ENCODE measurements at regions not wholly inside any gene's neighbourhood (a gene's known extent, or its start where the extent isn't known, plus 50 kb on each side); places are given as distances from the start of the nearest gene placed in this dataset.
A peak's percentile ranks its signal among the peaks of the same experiment; 100 is the strongest.

DNA sequence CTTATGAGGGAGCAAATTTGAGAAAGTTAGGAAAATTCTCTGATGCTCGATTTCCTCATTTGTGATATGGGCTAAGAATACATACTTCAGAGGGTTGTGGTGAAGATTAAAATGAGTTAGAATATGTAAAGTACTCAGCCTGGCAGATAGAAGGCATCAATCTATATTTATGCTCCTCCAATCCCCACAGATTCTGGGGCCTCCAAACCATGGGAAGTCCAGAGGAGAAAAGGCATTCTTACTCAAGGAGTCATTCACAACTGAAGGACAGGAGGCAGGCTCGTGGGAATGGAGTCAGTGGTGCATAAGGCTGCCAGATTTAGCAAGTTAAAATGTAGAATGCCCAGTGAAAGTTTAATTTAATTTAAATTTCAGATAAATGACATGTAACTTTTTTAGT is 330.0 kb upstream of the POU3F1 start:
- DNase-seq (ENCODE audit: low spot score in 2 of 2) (no peak), FAIRE-seq (no peak)

GRCh38 chr1:38375035-38375434 is 328.4 kb upstream of the POU3F1 start:
- DNase-seq (ENCODE audit: low spot score in 2 of 2) (no peak), FAIRE-seq (no peak)

DNA sequence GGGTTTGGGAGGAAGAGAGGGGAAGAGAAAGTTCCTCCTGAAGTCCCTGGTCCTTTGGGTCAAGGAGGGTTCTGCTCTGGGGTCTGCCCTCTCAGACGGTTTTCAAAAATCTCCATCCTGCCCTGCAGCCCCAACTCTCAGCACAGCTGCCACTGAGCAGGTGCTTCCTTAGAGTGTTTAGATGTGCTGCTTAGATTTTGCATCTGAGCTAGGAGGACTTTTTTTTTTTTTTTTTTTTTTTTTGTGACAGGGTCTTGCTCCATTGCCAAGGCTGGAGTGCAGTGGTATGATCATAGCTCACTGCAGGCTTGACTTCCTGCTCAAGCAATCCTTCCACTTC is 324.9 kb upstream of the POU3F1 start:
- FAIRE-seq (no peak), DNase-seq (ENCODE audit: low spot score in 2 of 2) (no peak)

DNA sequence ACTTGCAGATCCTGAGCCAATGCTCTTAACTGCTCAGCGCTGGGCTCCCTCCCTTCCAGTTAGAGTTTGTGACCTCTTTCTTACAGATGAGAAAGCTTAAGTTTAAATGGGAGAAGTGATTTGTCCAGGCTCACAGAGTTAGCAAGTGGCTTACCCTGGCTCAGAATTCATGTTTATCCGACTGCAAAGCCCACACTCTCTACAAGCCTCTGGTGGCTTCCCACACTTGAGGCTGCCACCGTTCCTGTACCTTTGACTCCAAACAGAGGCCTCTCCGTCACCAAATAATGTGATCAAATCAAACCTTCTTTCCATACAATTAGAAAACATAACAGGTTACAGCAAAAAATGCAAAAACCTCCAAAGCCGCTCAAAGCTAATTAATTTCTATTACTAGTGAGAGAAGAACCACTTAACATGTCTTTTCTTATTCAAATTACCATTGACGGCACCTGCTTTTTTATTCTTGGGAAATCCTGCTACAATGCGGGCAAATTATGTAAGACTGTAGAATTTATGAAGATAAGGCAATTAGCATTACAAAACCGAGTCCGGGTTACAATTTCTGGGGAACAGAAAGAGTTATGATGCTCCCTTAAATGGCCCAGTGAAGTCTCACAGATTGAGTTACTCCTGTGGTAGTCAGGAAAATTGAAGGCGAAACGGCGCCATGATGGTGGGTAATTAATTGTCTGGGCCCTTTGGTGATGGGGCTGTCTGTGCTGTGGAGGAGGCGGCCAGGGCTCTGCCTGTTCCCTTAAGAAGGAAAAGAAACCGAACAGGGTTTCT is 324.3 kb upstream of the POU3F1 start:
- FAIRE-seq (no peak), DNase-seq (ENCODE audit: low spot score in 2 of 2) (no peak)

DNA sequence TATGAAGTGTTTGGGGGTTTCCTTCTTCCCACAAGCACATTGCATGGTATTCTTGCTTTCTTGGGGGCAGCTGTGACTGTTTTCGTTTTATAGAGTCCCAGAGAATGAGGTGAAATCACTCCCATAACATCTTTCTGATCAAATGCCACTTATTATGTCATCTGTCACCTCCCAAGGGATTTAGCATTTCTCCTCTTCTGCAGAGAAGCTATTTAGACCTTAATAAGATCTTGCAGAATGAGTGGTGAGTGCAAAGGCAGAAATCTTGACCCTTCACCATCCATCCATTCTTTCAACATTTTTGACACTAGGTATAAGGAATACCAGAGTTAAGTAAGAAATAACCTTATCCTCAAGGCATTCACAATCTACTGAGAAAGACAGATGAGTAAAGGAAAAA is 318.6 kb upstream of the POU3F1 start:
- FAIRE-seq (no peak), DNase-seq (ENCODE audit: low spot score in 2 of 2) (no peak)

- DNase-seq (ENCODE audit: low spot score in 2 of 2) (no peak), FAIRE-seq (no peak)
Measured at GRCh38 chr1:38361566-38361965, 315.0 kb upstream of the POU3F1 start.

GRCh38 chr1:38360807-38361206 is 314.2 kb upstream of the POU3F1 start:
- FAIRE-seq: no peak
- DNase-seq (ENCODE audit: low spot score in 2 of 2): no peak

GRCh38 chr1:38353956-38354355 is 307.4 kb upstream of the POU3F1 start:
- FAIRE-seq (no peak), DNase-seq (ENCODE audit: low spot score in 2 of 2) (no peak)

GRCh38 chr1:38352869-38353268 is 306.3 kb upstream of the POU3F1 start:
- DNase-seq (ENCODE audit: low spot score in 2 of 2) (no peak), FAIRE-seq (no peak)

- DNase-seq (ENCODE audit: low spot score in 2 of 2) (no peak), FAIRE-seq (no peak)
Measured at GRCh38 chr1:38347446-38348175, 301.0 kb upstream of the POU3F1 start.

DNA sequence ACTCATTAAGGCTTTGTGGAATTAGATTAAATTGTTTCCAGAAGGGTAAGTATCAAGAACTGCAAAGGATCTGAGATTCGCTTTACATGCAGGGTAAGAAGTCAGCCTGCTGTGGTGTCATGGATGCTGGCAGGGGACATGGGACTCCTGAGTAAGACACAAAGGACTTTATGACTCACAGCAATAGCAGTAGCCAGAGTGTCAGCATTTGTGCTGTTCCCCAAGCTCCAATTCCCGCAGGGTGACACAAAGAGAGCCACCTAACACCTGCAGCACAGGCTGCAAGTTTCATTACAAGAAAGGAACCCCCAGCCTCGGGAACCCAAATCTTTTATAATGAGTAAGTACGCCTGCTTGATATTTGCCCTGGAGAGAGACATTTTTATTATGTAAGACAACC is 298.1 kb upstream of the POU3F1 start:
- FAIRE-seq (no peak), DNase-seq (ENCODE audit: low spot score in 2 of 2) (no peak)

DNA sequence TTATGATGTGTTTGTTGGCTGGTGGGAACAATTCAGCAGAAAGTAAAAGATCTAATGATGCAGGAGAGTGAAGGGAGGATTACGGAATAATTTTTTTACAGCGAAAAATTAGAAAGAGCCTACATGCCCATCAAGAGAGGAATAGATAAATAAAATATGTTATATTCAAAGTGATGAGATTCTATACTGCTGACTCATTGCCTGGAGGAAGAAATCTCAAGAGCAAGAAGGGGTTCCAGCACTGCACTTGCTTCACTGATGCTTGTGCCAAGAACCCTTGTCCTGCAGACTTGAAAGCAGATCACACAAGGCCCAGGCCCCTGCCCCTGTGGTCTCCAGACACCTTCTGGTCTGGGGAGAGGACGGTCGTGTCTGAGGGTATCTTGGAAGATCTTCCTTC is 295.1 kb upstream of the POU3F1 start:
- no peak for FAIRE-seq
- DNase-seq (ENCODE audit: low spot score in 2 of 2): no peak

DNA sequence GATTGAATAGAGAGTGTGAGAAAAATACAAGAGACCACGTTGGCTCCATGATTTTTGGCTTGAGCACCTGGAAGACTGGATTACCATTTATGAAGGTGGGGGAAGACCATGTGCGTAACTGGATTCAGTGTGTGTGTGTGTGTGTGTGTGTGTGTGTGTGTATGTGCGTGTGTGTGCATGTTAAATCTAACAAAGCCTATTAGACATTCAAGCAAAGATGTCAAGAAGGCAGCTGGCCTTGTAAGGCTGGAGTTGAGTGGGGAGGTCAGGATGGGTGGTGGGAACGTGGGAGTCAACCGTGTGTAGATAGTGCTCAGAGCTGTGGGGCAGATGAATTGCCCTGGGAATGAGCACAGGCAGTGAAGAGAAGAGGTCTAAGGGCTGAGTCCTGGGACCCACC is 293.8 kb upstream of the POU3F1 start:
- FAIRE-seq (no peak), DNase-seq (ENCODE audit: low spot score in 2 of 2) (no peak)

DNA sequence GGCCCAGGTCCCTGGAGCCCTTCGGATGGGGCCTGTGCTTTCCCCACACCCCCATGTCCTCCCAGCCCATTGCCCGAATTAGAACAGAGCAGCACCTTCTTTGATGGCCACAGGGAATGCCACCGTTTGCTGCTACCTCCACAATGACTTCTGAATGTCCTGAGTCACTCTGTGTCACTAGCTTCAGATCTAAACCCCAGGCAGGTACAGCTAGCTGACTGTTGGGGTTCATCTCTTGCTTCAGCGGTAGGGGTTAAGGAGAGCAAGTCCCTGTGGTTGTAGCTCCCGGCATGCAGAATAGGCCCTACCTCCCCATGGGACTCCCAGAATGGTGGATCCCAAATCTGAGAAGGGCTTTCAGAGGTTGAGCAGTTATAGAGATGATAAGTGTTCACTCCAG is 291.1 kb upstream of the POU3F1 start:
- FAIRE-seq (no peak), DNase-seq (ENCODE audit: low spot score in 2 of 2) (no peak)

DNA sequence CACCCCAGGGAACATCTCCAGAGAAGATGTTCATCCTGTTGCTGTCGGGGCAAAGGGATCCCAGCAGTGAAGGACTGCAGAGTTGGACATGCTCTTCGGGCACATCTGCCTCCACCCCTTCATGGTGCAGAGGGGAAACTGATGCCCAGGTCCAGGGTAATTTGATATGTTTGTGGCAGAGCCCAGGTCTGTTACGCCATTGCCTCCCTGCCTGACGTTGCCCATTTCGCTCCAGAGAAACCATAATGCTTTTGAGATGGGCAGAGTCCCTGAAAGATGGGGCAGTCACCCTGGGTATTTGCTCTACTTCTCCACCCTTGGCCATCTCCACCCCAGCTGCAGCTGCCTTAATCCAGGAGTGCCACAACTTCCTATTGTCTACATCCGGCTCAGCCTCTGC is 290.4 kb upstream of the POU3F1 start:
- DNase-seq (ENCODE audit: low spot score in 2 of 2): no peak
- FAIRE-seq: no peak

- no peak for FAIRE-seq
- no peak for DNase-seq (ENCODE audit: low spot score in 2 of 2)
Measured at GRCh38 chr1:38336301-38336923, 289.8 kb upstream of the POU3F1 start.

- peak in 1 of 2 donors; percentile 18 for DNase-seq (ENCODE audit: low spot score in 2 of 2)
- no peak for FAIRE-seq
Measured at GRCh38 chr1:38334930-38335592, 288.5 kb upstream of the POU3F1 start.

GRCh38 chr1:38332649-38333310 is 286.2 kb upstream of the POU3F1 start:
- FAIRE-seq: no peak

GRCh38 chr1:38331496-38332210 is 285.1 kb upstream of the POU3F1 start:
- DNase-seq (ENCODE audit: low spot score in 2 of 2) (no peak), FAIRE-seq (no peak)

More at GRCh38 chr1:38332649-38333310, 286.2 kb upstream of the POU3F1 start:
- no peak for DNase-seq (ENCODE audit: low spot score in 2 of 2)

DNA sequence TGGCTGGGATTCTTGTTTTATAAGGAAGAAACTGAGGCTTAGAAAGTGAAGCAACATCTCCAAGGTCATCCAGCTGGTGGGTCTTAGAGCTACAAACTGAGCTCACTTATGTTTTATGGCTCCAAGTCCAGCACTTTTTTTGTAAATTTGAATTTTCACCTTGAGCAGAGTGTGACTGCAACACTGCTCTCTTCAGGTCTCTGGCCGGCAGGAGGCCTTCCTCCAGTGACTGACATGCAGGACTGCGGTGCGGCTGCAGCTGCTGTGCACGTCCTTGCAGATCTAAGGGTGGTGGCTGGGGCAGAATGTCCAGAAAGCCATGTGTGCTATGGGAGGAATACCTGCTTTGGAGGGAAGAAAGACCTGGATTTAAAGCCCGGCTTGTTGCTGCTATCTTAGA is 284.2 kb upstream of the POU3F1 start:
- FAIRE-seq: no peak
- DNase-seq (ENCODE audit: low spot score in 2 of 2): no peak
